ENCODE measurements at regions not wholly inside any gene's neighbourhood (a gene's known extent, or its start where the extent isn't known, plus 50 kb on each side); places are given as distances from the start of the nearest gene placed in this dataset.

DNA sequence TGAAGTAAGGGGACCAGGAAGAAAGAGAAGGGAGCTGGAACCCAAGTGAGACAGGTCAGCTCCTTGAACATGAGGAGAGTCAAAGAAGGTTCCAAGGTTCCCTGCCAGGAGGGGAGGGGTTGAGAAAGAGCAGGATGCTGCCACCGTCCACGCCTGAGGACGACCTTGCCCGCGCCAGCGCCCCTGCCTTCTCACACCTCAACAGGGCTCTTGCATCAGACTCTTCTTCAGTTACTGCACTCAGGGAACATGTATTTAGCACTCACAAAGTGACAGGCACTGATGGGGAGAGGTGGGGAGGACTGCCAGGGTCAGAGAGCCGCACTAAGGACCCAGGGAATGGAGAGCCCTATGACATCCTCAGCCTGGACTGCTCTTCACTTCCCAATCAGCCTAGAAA, 102.1 kb upstream of the NUDT4 start:
- Histone ChIP-seq H3K4me1 (ENCODE audit: control insufficient read depth in 1 of 2, insufficient read depth in 2 of 2, low read length in 2 of 2) (no peaks in the 10 kb centered on the region), H3K27me3 (ENCODE audit: control insufficient read depth in 1 of 2, insufficient read depth in 2 of 2, low read length in 2 of 2) (no peaks in the 10 kb centered on the region), H3K9me3 (ENCODE audit: control insufficient read depth in 1 of 2, low read length in 2 of 2) (no peaks in the 10 kb centered on the region), H3K36me3 (ENCODE audit: control insufficient read depth in 1 of 2, insufficient read depth in 2 of 2, low read length in 2 of 2) (no peaks in the 10 kb centered on the region), H3K27ac (ENCODE audit: low read depth, low read length) (no peak overlapping the region), H3K4me3 (ENCODE audit: low read depth in 1 of 2, low read length in 2 of 2) (no peak overlapping the region), H3K9ac (ENCODE audit: low read depth in 1 of 2, low read length in 2 of 2) (no peak overlapping the region)

- no peaks in the 10 kb centered on the region for H3K27me3 ChIP-seq (ENCODE audit: control insufficient read depth in 1 of 2, insufficient read depth in 2 of 2, low read length in 2 of 2)
- no peak overlapping the region for H3K27ac ChIP-seq (ENCODE audit: low read depth, low read length)
- H3K9ac ChIP-seq (ENCODE audit: low read depth in 1 of 2, low read length in 2 of 2) = no peak overlapping the region
- H3K4me3 ChIP-seq (ENCODE audit: low read depth in 1 of 2, low read length in 2 of 2) = no peak overlapping the region
- H3K4me1 ChIP-seq (ENCODE audit: control insufficient read depth in 1 of 2, insufficient read depth in 2 of 2, low read length in 2 of 2) = no peaks in the 10 kb centered on the region
- no peaks in the 10 kb centered on the region for H3K9me3 ChIP-seq (ENCODE audit: control insufficient read depth in 1 of 2, low read length in 2 of 2)
- no peaks in the 10 kb centered on the region for H3K36me3 ChIP-seq (ENCODE audit: control insufficient read depth in 1 of 2, insufficient read depth in 2 of 2, low read length in 2 of 2)
Observed at GRCh38 chr12:93279565-93280412, 97.9 kb upstream of the NUDT4 start.

- H3K27me3 ChIP-seq (ENCODE audit: control insufficient read depth in 1 of 2, insufficient read depth in 2 of 2, low read length in 2 of 2) = no peaks in the 10 kb centered on the region
- H3K9ac ChIP-seq (ENCODE audit: low read depth in 1 of 2, low read length in 2 of 2) = no peak overlapping the region
- no peaks in the 10 kb centered on the region for H3K4me1 ChIP-seq (ENCODE audit: control insufficient read depth in 1 of 2, insufficient read depth in 2 of 2, low read length in 2 of 2)
- no peak overlapping the region for H3K27ac ChIP-seq (ENCODE audit: low read depth, low read length)
- no peaks in the 10 kb centered on the region for H3K36me3 ChIP-seq (ENCODE audit: control insufficient read depth in 1 of 2, insufficient read depth in 2 of 2, low read length in 2 of 2)
- no peak overlapping the region for H3K4me3 ChIP-seq (ENCODE audit: low read depth in 1 of 2, low read length in 2 of 2)
- H3K9me3 ChIP-seq (ENCODE audit: control insufficient read depth in 1 of 2, low read length in 2 of 2) = no peaks in the 10 kb centered on the region
Observed at GRCh38 chr12:93287149-93287548, 90.6 kb upstream of the NUDT4 start.

DNA sequence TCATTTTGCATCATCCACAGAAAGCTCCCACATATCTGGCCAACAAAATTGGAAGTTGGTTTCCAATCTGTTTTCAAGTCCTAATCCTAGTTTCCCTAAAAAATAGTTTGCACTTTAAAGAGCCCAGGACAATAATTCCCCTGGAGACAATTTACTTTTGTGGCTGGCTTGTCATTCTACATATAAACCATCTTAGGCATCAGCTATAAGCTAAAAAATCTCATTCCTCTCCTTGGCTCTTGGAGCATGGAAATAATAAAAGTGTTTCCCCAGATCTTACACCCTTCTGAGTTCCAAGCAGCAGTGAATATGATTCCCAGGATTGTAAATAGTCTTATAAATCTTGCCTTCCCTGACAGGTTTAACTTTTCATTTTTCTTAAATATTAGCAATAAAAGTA, 89.1 kb upstream of the NUDT4 start:
- Histone ChIP-seq H3K36me3 (ENCODE audit: control insufficient read depth in 1 of 2, insufficient read depth in 2 of 2, low read length in 2 of 2) (no peaks in the 10 kb centered on the region), H3K4me3 (ENCODE audit: low read depth in 1 of 2, low read length in 2 of 2) (no peak overlapping the region), H3K9me3 (ENCODE audit: control insufficient read depth in 1 of 2, low read length in 2 of 2) (no peaks in the 10 kb centered on the region), H3K4me1 (ENCODE audit: control insufficient read depth in 1 of 2, insufficient read depth in 2 of 2, low read length in 2 of 2) (no peaks in the 10 kb centered on the region), H3K27ac (ENCODE audit: low read depth, low read length) (no peak overlapping the region), H3K27me3 (ENCODE audit: control insufficient read depth in 1 of 2, insufficient read depth in 2 of 2, low read length in 2 of 2) (no peaks in the 10 kb centered on the region), H3K9ac (ENCODE audit: low read depth in 1 of 2, low read length in 2 of 2) (no peak overlapping the region)

DNA sequence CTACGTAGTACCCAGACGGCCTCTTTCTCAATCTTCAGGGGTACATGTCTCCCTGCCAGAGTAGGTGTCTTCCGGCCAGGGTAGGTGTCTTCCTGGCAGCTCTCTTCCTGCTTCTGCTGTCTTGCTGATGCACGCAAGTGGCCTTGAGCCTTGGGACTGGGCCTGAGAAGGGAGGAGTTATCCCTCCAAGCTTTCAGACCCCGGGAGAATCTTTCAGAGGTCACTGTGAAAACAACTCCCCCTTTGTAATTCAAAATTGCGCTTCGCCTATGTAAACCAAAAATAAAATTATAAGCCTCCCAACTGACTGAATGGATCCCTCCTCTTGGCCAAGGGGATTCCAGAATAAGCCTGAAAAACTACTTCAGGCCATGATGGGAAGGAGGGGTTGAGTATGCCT, 87.3 kb upstream of the NUDT4 start:
- Histone ChIP-seq H3K27ac (ENCODE audit: low read depth, low read length) (no peak overlapping the region), H3K36me3 (ENCODE audit: control insufficient read depth in 1 of 2, insufficient read depth in 2 of 2, low read length in 2 of 2) (no peaks in the 10 kb centered on the region), H3K9me3 (ENCODE audit: control insufficient read depth in 1 of 2, low read length in 2 of 2) (no peaks in the 10 kb centered on the region), H3K4me1 (ENCODE audit: control insufficient read depth in 1 of 2, insufficient read depth in 2 of 2, low read length in 2 of 2) (no peaks in the 10 kb centered on the region), H3K4me3 (ENCODE audit: low read depth in 1 of 2, low read length in 2 of 2) (no peak overlapping the region), H3K9ac (ENCODE audit: low read depth in 1 of 2, low read length in 2 of 2) (no peak overlapping the region), H3K27me3 (ENCODE audit: control insufficient read depth in 1 of 2, insufficient read depth in 2 of 2, low read length in 2 of 2) (no peaks in the 10 kb centered on the region)

DNA sequence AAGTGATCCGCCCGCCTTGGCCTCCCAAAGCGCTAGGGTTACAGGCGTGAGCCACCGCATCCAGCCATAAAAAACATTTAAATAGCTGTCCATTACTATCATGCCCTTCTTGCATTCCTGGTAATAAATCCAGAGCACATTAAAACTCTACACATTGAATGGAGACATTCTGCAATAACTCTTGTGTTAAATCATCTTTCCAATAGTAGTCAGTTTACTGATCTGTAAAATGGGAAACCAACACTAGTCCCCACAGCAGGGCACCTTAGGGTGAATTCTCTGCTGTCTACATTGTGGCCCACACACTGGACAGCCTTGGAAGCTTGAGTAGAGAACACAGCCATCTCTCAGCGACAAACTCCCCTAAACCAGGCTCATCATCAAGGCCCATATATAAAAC, 85.5 kb upstream of the NUDT4 start:
- Histone ChIP-seq H3K27ac (ENCODE audit: low read depth, low read length) (no peak overlapping the region), H3K9me3 (ENCODE audit: control insufficient read depth in 1 of 2, low read length in 2 of 2) (no peaks in the 10 kb centered on the region), H3K4me3 (ENCODE audit: low read depth in 1 of 2, low read length in 2 of 2) (no peak overlapping the region), H3K4me1 (ENCODE audit: control insufficient read depth in 1 of 2, insufficient read depth in 2 of 2, low read length in 2 of 2) (no peaks in the 10 kb centered on the region), H3K9ac (ENCODE audit: low read depth in 1 of 2, low read length in 2 of 2) (no peak overlapping the region), H3K27me3 (ENCODE audit: control insufficient read depth in 1 of 2, insufficient read depth in 2 of 2, low read length in 2 of 2) (no peaks in the 10 kb centered on the region), H3K36me3 (ENCODE audit: control insufficient read depth in 1 of 2, insufficient read depth in 2 of 2, low read length in 2 of 2) (no peaks in the 10 kb centered on the region)

GRCh38 chr12:93292731-93293566, 84.8 kb upstream of the NUDT4 start:
- Histone ChIP-seq H3K27me3 (ENCODE audit: control insufficient read depth in 1 of 2, insufficient read depth in 2 of 2, low read length in 2 of 2) (no peaks in the 10 kb centered on the region), H3K4me1 (ENCODE audit: control insufficient read depth in 1 of 2, insufficient read depth in 2 of 2, low read length in 2 of 2) (no peaks in the 10 kb centered on the region), H3K27ac (ENCODE audit: low read depth, low read length) (no peak overlapping the region), H3K4me3 (ENCODE audit: low read depth in 1 of 2, low read length in 2 of 2) (no peak overlapping the region), H3K36me3 (ENCODE audit: control insufficient read depth in 1 of 2, insufficient read depth in 2 of 2, low read length in 2 of 2) (no peaks in the 10 kb centered on the region), H3K9ac (ENCODE audit: low read depth in 1 of 2, low read length in 2 of 2) (no peak overlapping the region), H3K9me3 (ENCODE audit: control insufficient read depth in 1 of 2, low read length in 2 of 2) (no peaks in the 10 kb centered on the region)

- Histone ChIP-seq H3K9me3 (ENCODE audit: control insufficient read depth in 1 of 2, low read length in 2 of 2) (no peaks in the 10 kb centered on the region), H3K9ac (ENCODE audit: low read depth in 1 of 2, low read length in 2 of 2) (no peak overlapping the region), H3K27me3 (ENCODE audit: control insufficient read depth in 1 of 2, insufficient read depth in 2 of 2, low read length in 2 of 2) (no peaks in the 10 kb centered on the region), H3K4me1 (ENCODE audit: control insufficient read depth in 1 of 2, insufficient read depth in 2 of 2, low read length in 2 of 2) (no peaks in the 10 kb centered on the region), H3K27ac (ENCODE audit: low read depth, low read length) (no peak overlapping the region), H3K36me3 (ENCODE audit: control insufficient read depth in 1 of 2, insufficient read depth in 2 of 2, low read length in 2 of 2) (no peaks in the 10 kb centered on the region), H3K4me3 (ENCODE audit: low read depth in 1 of 2, low read length in 2 of 2) (no peak overlapping the region)
Observed at GRCh38 chr12:93297032-93297431, 80.7 kb upstream of the NUDT4 start.

DNA sequence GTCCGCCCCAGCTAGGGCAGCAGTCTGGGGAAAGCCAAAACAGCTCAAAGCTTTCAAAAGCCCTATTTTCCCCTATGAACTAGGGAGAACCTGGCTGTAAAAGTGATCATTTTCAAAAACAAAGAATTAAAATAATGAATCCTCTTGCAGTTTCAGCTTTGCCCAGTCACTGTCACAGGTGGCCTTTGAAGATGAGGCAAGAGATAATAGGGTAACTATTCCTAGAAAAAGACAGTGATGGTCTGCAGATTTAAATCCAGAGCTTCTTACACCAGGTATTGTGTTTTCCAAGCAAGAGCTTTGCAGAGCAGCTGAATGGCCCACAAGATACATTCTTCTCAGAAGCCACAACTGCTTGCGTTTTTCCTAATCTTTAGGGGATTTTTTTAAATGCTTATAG, 80.2 kb upstream of the NUDT4 start:
- Histone ChIP-seq H3K27ac (ENCODE audit: low read depth, low read length) (no peak overlapping the region), H3K4me1 (ENCODE audit: control insufficient read depth in 1 of 2, insufficient read depth in 2 of 2, low read length in 2 of 2) (no peaks in the 10 kb centered on the region), H3K9me3 (ENCODE audit: control insufficient read depth in 1 of 2, low read length in 2 of 2) (no peaks in the 10 kb centered on the region)

GRCh38 chr12:93299262-93299846, 78.4 kb upstream of the NUDT4 start:
- Histone ChIP-seq H3K27ac (ENCODE audit: low read depth, low read length) (no peak overlapping the region), H3K4me1 (ENCODE audit: control insufficient read depth in 1 of 2, insufficient read depth in 2 of 2, low read length in 2 of 2) (no peaks in the 10 kb centered on the region), H3K27me3 (ENCODE audit: control insufficient read depth in 1 of 2, insufficient read depth in 2 of 2, low read length in 2 of 2) (no peaks in the 10 kb centered on the region), H3K4me3 (ENCODE audit: low read depth in 1 of 2, low read length in 2 of 2) (no peak overlapping the region), H3K9ac (ENCODE audit: low read depth in 1 of 2, low read length in 2 of 2) (no peak overlapping the region), H3K36me3 (ENCODE audit: control insufficient read depth in 1 of 2, insufficient read depth in 2 of 2, low read length in 2 of 2) (no peaks in the 10 kb centered on the region), H3K9me3 (ENCODE audit: control insufficient read depth in 1 of 2, low read length in 2 of 2) (no peaks in the 10 kb centered on the region)

More for the DNA sequence above, 80.2 kb upstream of the NUDT4 start:
- Histone ChIP-seq H3K4me3 (ENCODE audit: low read depth in 1 of 2, low read length in 2 of 2) (no peak overlapping the region), H3K27me3 (ENCODE audit: control insufficient read depth in 1 of 2, insufficient read depth in 2 of 2, low read length in 2 of 2) (no peaks in the 10 kb centered on the region), H3K36me3 (ENCODE audit: control insufficient read depth in 1 of 2, insufficient read depth in 2 of 2, low read length in 2 of 2) (no peaks in the 10 kb centered on the region), H3K9ac (ENCODE audit: low read depth in 1 of 2, low read length in 2 of 2) (no peak overlapping the region)

All from duodenal mucosa (tissue), 2 donors.